GM12865 (cell line): ENCODE measurements at regions not wholly inside any gene's neighbourhood (a gene's known extent, or its start where the extent isn't known, plus 50 kb on each side); places are given as distances from the start of the nearest gene placed in this dataset.
A peak's percentile ranks its signal among the peaks of the same experiment; 100 is the strongest.
"Not testable (repeated sequence)": the region's sequence is repeated elsewhere in the genome, so short reads cannot be mapped to it uniquely, and the experiment has no call there.

Source experiments
- DNase-seq: peaks from one replicate; pipeline ENCODE4 v3.0.0; 2010; ENCODE audit warnings: low read depth
- H3K4me3 ChIP-seq: 2 replicates; pipeline ENCODE4 v1.5.1; 2011; ENCODE audit warnings: mild to moderate bottlenecking, low read depth, low read length, control low read depth
- CTCF ChIP-seq: IDR thresholded peaks from 2 replicates; pipeline ENCODE4 v1.5.1; 2011; ENCODE audit warnings: low read length, control low read depth, low read depth, inconsistent platforms; ENCODE audit not compliant: insufficient read depth; ENCODE audit errors: missing control alignments

GRCh38 chr10:28367413-28367812 lies 64.5 kb upstream of the MPP7 start:
- no peak for DNase-seq
- no peak overlapping the region for H3K4me3 ChIP-seq
- no peak for TF ChIP-seq CTCF

GRCh38 chr10:28367929-28368484 lies 65.1 kb upstream of the MPP7 start:
- TF ChIP-seq CTCF: no peak
- no peak overlapping the region for H3K4me3 ChIP-seq
- DNase-seq: peak; percentile 72

- H3K4me3 ChIP-seq: no peak overlapping the region
- TF ChIP-seq CTCF: no peak
- no peak for DNase-seq
Observed at GRCh38 chr10:28370107-28370835, 67.4 kb upstream of the MPP7 start.

- H3K4me3 ChIP-seq, DNase-seq: not testable (repeated sequence)
Observed at GRCh38 chr10:28371638-28372037, 68.8 kb upstream of the MPP7 start.

- H3K4me3 ChIP-seq: no peak overlapping the region
- no peak for TF ChIP-seq CTCF
- DNase-seq: no peak
Observed at GRCh38 chr10:28374036-28374435, 71.2 kb upstream of the MPP7 start.

- TF ChIP-seq CTCF: no peak
- no peak for DNase-seq
- H3K4me3 ChIP-seq: no peak overlapping the region
Observed at GRCh38 chr10:28375399-28376354, 72.8 kb upstream of the MPP7 start.

GRCh38 chr10:28378986-28379585 lies 76.2 kb upstream of the MPP7 start:
- no peak overlapping the region for H3K4me3 ChIP-seq
- DNase-seq: no peak
- TF ChIP-seq CTCF: no peak
